ENCODE measurements at regions not wholly inside any gene's neighbourhood (a gene's known extent, or its start where the extent isn't known, plus 50 kb on each side); places are given as distances from the start of the nearest gene placed in this dataset.

GRCh38 chr5:117299224-117299935 is 724.8 kb upstream of the SEMA6A start:
- no peak for TF ChIP-seq CTCF (IDR thresholded peaks at IDR 0.05; ENCODE audit: low read depth, low read length)
- no peak for TF ChIP-seq EZH2phosphoT487 (IDR thresholded peaks at IDR 0.05; ENCODE audit: low read depth)

Measured in OCI-LY3 (cell line).